HG02852 (cell line): ENCODE measurements at regions not wholly inside any gene's neighbourhood (a gene's known extent, or its start where the extent isn't known, plus 50 kb on each side); places are given as distances from the start of the nearest gene placed in this dataset.

Experiments used
- ATAC-seq: cut with Tn5 transposase; IDR thresholded peaks from one replicate; pipeline ENCODE4 v1.9.1; 2021; ENCODE audit warnings: mild to moderate bottlenecking, moderate library complexity; ENCODE audit not compliant: unreplicated experiment

GRCh38 chr15:36234743-36235142 is 344.7 kb upstream of the CDIN1 start:
- no peak for ATAC-seq

- ATAC-seq: no peak
Measured at GRCh38 chr15:36235173-36235572, 344.3 kb upstream of the CDIN1 start.

- no peak for ATAC-seq
Measured at GRCh38 chr15:36239509-36239908, 339.9 kb upstream of the CDIN1 start.

GRCh38 chr15:36251450-36251849 is 328.0 kb upstream of the CDIN1 start:
- ATAC-seq: no peak

DNA sequence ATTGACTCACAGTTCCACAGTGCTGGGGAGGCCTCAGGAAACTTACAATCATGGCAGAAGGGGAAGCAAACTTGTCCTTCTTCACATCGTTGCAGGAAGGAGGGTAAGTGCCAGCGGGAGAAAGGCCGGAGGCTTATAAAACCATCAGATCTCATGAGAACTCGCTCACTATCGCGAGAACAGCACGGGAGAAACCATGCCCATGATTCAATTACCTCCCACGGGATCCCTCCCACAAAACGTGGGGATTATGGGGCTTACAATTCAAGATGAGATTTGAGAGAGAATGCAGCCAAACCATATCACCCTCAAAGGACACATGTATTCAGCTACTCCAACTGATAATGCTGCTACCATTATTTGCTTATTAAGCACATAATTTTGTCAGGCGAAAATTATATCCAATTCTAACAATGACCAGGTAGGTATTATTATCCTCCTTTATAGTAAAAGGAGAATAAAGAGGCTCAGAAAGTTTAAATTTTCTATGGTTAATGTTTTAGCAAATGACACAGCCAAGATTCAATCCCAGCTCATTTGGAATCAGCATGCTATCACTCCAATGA is 327.2 kb upstream of the CDIN1 start:
- ATAC-seq: no peak

DNA sequence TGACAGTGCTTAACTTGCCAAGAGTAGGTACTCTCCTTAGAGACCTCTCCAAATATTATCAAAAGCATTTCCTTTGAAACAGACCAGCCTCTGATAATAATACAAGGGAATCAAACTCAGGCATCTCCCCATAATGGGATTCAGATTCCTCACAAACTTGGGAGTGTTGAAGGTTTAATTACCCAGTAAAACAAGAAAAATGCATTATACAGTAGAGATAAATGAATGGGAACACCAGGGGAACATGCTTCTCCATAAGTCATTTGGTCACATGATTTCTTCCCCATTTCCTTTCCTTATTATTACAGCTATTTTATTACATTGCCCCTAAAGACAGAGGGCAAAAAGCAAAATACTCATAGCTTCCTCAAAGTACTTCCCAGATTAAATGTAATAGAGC is 325.0 kb upstream of the CDIN1 start:
- ATAC-seq: no peak

GRCh38 chr15:36256404-36256807 is 323.0 kb upstream of the CDIN1 start:
- ATAC-seq: no peak

GRCh38 chr15:36263666-36264065 is 315.8 kb upstream of the CDIN1 start:
- no peak for ATAC-seq

GRCh38 chr15:36265422-36265821 is 314.0 kb upstream of the CDIN1 start:
- no peak for ATAC-seq

GRCh38 chr15:36271048-36271447 is 308.4 kb upstream of the CDIN1 start:
- ATAC-seq: no peak

- ATAC-seq: no peak
Measured at GRCh38 chr15:36275656-36276055, 303.8 kb upstream of the CDIN1 start.

- ATAC-seq: no peak
Measured at GRCh38 chr15:36278219-36278618, 301.2 kb upstream of the CDIN1 start.

GRCh38 chr15:36282821-36283220 is 296.6 kb upstream of the CDIN1 start:
- ATAC-seq: no peak

DNA sequence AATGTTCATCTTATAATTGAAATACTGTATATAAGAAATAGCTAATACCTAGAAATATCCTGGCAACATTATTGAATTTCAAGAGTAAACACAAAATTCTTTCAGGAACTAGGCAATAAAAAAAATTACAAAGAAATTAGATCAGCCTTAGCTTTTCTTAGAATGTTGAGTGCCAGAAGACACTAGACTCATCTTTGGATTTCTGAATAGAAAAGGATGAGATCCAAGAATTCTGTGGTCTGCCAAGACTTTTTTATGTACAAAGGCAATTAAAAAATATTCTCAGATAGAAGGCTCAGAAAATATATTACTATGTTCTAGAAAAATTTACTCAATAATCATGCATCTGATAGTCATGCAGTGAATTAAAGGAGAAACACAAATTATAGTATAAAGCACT is 294.5 kb upstream of the CDIN1 start:
- no peak for ATAC-seq

- no peak for ATAC-seq
Measured at GRCh38 chr15:36291501-36291900, 287.9 kb upstream of the CDIN1 start.

DNA sequence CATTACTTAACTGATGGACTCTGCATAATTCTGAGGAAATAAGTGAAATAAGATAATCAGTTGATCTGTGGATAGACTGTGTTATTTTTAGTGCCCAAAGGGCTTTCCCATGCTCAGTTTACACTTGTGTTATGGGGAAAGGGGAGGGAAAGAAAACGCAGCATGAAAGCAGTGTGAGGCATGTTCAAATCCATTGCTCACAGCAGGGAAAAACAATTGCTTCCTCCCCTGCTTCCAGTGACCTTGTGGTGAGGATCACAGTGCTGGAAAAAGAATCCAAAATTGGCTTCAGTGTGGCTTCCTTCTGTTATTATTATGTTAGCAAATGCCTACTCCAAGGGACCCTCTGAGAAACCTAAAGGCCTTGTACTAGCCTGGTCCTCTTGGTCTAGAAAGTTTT is 285.1 kb upstream of the CDIN1 start:
- ATAC-seq: no peak

DNA sequence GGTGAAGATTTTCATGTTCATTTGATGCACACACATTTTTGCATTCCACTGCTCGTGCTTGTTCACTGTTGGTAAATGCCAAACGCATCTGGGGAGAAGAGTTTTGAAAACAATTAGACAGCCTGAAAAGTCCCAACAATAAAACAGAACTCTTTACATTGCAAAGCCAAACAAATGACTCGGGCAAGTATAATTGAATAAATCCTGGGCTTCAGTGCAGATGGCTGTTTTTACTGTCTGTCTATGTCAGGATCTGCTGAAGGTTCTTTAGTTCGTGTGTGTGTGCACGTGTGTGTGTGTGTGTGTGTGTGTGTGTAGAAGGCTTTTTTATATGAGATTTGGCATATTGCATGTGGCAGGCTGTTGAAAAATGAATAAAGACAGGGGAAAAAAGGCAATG is 277.5 kb upstream of the CDIN1 start:
- no peak for ATAC-seq

- no peak for ATAC-seq
Measured at GRCh38 chr15:36313021-36313420, 266.4 kb upstream of the CDIN1 start.

DNA sequence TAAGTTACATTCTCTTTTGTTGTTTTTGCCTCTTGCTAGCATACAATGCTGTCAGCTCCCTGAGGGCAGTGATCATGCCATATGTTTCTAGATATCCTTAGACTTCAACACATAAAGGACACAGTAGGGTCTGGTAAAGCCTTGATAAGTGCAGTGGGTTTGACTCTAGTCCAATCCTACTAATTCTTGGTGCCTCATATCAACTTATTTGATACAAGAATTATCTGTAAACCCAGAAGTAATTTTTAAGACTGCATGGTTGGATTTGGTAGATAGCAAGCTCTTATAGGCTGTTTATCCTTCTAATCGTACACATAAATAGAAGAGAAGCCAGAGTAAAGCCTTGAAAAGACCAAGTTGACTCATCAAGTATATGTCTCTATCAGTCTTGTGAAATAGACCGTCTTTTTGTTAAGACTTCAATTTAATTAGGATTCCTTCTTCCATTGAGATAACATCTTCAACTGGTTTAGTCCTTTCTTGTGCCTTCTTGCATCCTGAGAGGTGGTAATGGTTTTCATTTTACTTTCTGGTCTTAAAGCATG is 265.6 kb upstream of the CDIN1 start:
- ATAC-seq: no peak

- ATAC-seq: no peak
Measured at GRCh38 chr15:36315649-36316048, 263.8 kb upstream of the CDIN1 start.

DNA sequence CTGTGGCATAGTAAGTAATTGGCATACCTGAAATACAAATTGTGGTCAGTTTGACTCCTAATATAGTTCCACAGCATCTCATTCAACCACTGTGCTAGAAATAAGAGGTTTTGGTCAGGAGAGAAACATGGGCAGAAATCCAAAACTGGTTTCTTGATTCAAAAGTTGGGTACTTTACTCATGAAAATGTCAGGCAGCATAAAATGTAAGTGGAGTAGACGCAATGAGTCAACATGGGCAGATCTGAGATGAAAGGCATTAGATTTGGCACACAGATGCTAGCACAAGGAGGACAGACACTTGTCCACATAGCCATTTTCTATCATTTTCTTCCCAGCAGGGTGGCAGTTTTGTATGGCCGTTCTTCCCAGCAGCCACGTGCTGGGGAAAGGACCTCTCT is 255.8 kb upstream of the CDIN1 start:
- no peak for ATAC-seq

GRCh38 chr15:36325206-36325605 is 254.2 kb upstream of the CDIN1 start:
- no peak for ATAC-seq

- no peak for ATAC-seq
Measured at GRCh38 chr15:36329592-36329991, 249.8 kb upstream of the CDIN1 start.
